Astrocyte (in vitro differentiated cells and primary cell): ENCODE measurements at regions not wholly inside any gene's neighbourhood (a gene's known extent, or its start where the extent isn't known, plus 50 kb on each side); places are given as distances from the start of the nearest gene placed in this dataset.

ENCODE experiments used
- DNase-seq: peaks from one replicate; pipeline ENCODE4 v3.0.0-alpha.2; 2010; ENCODE audit warnings: low read depth
- FAIRE-seq: peaks from 2 replicates; lab custom pipeline; 2011; peaks lifted over from hg19 to GRCh38; lab: Jason Lieb, UNC
- H2AFZ ChIP-seq: 2 replicates; pipeline ENCODE4 v1.6.0; 2012; ENCODE audit warnings: low read depth, low read length, inconsistent platforms
- H3K27ac ChIP-seq: 2 replicates; pipeline ENCODE4 v1.5.1; 2011; ENCODE audit warnings: low read depth, low read length, inconsistent platforms
- H3K27me3 ChIP-seq: 2 replicates; pipeline ENCODE4 v1.6.0; 2011; ENCODE audit warnings: low read length, inconsistent platforms; ENCODE audit not compliant: insufficient read depth
- H3K36me3 ChIP-seq: 2 replicates; pipeline ENCODE4 v1.5.1; 2011; ENCODE audit warnings: low read length, inconsistent platforms; ENCODE audit not compliant: insufficient read depth
- H3K4me1 ChIP-seq: 2 replicates; pipeline ENCODE4 v1.5.1; 2011; ENCODE audit warnings: low read length, inconsistent platforms; ENCODE audit not compliant: insufficient read depth
- H3K4me2 ChIP-seq: 2 replicates; pipeline ENCODE4 v1.6.0; 2012; ENCODE audit warnings: low read length, inconsistent platforms
- H3K4me3 ChIP-seq: 2 replicates; pipeline ENCODE4 v1.5.1; 2011; ENCODE audit warnings: low read depth, mild to moderate bottlenecking, low read length, inconsistent platforms; ENCODE audit not compliant: insufficient read depth
- H3K79me2 ChIP-seq: 2 replicates; pipeline ENCODE4 v1.6.0; 2012; ENCODE audit warnings: mild to moderate bottlenecking, low read length, inconsistent platforms; ENCODE audit not compliant: insufficient read depth
- H3K9ac ChIP-seq: 2 replicates; pipeline ENCODE4 v1.6.0; 2012; ENCODE audit warnings: mild to moderate bottlenecking, low read length, inconsistent platforms
- H3K9me3 ChIP-seq: 2 replicates; pipeline ENCODE4 v1.5.1; 2012; ENCODE audit warnings: low read depth, mild to moderate bottlenecking, low read length, inconsistent platforms; ENCODE audit not compliant: insufficient read depth
- H4K20me1 ChIP-seq: 2 replicates; pipeline ENCODE4 v1.6.0; 2012; ENCODE audit warnings: low read length, inconsistent platforms; ENCODE audit not compliant: insufficient read depth
- H3K27ac Mint-ChIP-seq: one replicate; pipeline ENCODE4 v1.8.0; 2021; ENCODE audit warnings: mild to moderate bottlenecking, mixed read lengths; ENCODE audit not compliant: unreplicated experiment
- H3K27me3 Mint-ChIP-seq: one replicate; pipeline ENCODE4 v1.8.0; 2021; ENCODE audit warnings: low read depth, mixed read lengths; ENCODE audit not compliant: unreplicated experiment
- H3K36me3 Mint-ChIP-seq: one replicate; pipeline ENCODE4 v1.8.0; 2021; ENCODE audit warnings: low read depth, mixed read lengths; ENCODE audit not compliant: unreplicated experiment
- H3K4me1 Mint-ChIP-seq: one replicate; pipeline ENCODE4 v1.8.0; 2021; ENCODE audit warnings: low read depth, mixed read lengths; ENCODE audit not compliant: unreplicated experiment
- H3K4me3 Mint-ChIP-seq: one replicate; pipeline ENCODE4 v1.8.0; 2021; ENCODE audit warnings: mild to moderate bottlenecking, moderate library complexity, mixed read lengths; ENCODE audit not compliant: unreplicated experiment
- H3K9me3 Mint-ChIP-seq: one replicate; pipeline ENCODE4 v1.8.0; 2021; ENCODE audit warnings: mild to moderate bottlenecking, mixed read lengths; ENCODE audit not compliant: unreplicated experiment
- CTCF ChIP-seq: IDR thresholded peaks from 2 replicates; pipeline ENCODE4 v1.5.1; 2011; ENCODE audit warnings: low read depth, mild to moderate bottlenecking, inconsistent platforms, low read length, moderate library complexity; ENCODE audit not compliant: insufficient read depth
- EZH2 ChIP-seq: IDR thresholded peaks from 2 replicates; pipeline ENCODE4 v1.6.1; 2012; ENCODE audit warnings: mild to moderate bottlenecking, low read length, inconsistent platforms; ENCODE audit not compliant: insufficient read depth

DNA sequence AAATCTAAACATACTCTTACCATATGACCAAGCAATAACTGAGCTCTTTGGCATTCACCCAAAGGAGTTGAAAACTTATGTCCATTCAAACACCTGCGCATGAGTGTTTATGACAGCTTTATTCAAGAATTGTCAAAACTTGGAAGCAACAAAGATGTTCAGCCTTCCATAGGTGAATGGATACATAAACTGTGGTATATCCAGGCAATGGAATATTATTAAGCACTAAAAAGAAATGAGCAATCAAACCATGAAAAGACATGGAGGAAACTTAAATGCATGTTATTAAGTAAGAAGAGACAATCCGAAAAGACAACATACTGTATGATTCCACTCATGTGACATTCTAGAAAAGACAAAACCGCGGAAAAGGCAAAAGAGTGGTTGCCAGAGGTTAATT lies 312.0 kb upstream of the TMC3 start:
- Histone ChIP-seq H3K4me2 (no peak overlapping the region), H2AFZ (no peak overlapping the region), H3K9me3 (peaks cover 5% of the 10 kb centered on the region), H3K36me3 (no peaks in the 10 kb centered on the region), H3K4me1 (no peaks in the 10 kb centered on the region), H3K9ac (no peak overlapping the region), H3K27ac (no peak overlapping the region), H3K4me3 (no peak overlapping the region), H4K20me1 (no peaks in the 10 kb centered on the region), H3K79me2 (no peaks in the 10 kb centered on the region), H3K27me3 (no peaks in the 10 kb centered on the region)
- H3K27me3 Mint-ChIP-seq, result peaks cover 2% of the 10 kb centered on the region
- H3K27ac Mint-ChIP-seq, result no peak overlapping the region
- peaks cover 2% of the 10 kb centered on the region for H3K36me3 Mint-ChIP-seq
- FAIRE-seq (no peak), DNase-seq (no peak)
- no peak overlapping the region for H3K4me3 Mint-ChIP-seq
- TF ChIP-seq EZH2, result no peak
- TF ChIP-seq CTCF, result no peak
- H3K4me1 Mint-ChIP-seq, result no peaks in the 10 kb centered on the region
- H3K9me3 Mint-ChIP-seq, result peaks cover 5% of the 10 kb centered on the region

- H3K36me3 ChIP-seq, result no peaks in the 10 kb centered on the region
- FAIRE-seq (no peak), DNase-seq (no peak)
- H2AFZ ChIP-seq, result no peak overlapping the region
- no peak for TF ChIP-seq CTCF
- no peak for TF ChIP-seq EZH2
- Mint-ChIP-seq H3K27ac (no peak overlapping the region), H3K4me1 (no peaks in the 10 kb centered on the region), H3K27me3 (peaks cover 2% of the 10 kb centered on the region), H3K36me3 (peaks cover 2% of the 10 kb centered on the region), H3K9me3 (peaks cover 5% of the 10 kb centered on the region), H3K4me3 (no peak overlapping the region)
- no peak overlapping the region for H3K4me2 ChIP-seq
- no peaks in the 10 kb centered on the region for H4K20me1 ChIP-seq
- H3K9me3 ChIP-seq, result peaks cover 5% of the 10 kb centered on the region
- H3K4me1 ChIP-seq, result no peaks in the 10 kb centered on the region
- H3K27ac ChIP-seq, result no peak overlapping the region
- no peak overlapping the region for H3K9ac ChIP-seq
- no peak overlapping the region for H3K4me3 ChIP-seq
- no peaks in the 10 kb centered on the region for H3K79me2 ChIP-seq
- H3K27me3 ChIP-seq, result no peaks in the 10 kb centered on the region
Observed at GRCh38 chr15:81685237-81685636, 311.2 kb upstream of the TMC3 start.

GRCh38 chr15:81680829-81681228 lies 306.8 kb upstream of the TMC3 start:
- H3K9me3 ChIP-seq, result no peaks in the 10 kb centered on the region
- no peak overlapping the region for H3K4me3 ChIP-seq
- H3K27ac Mint-ChIP-seq, result no peak overlapping the region
- DNase-seq, result no peak
- H3K4me1 ChIP-seq, result no peaks in the 10 kb centered on the region
- no peak overlapping the region for H3K4me2 ChIP-seq
- H3K4me3 Mint-ChIP-seq, result no peak overlapping the region
- no peak overlapping the region for H3K9ac ChIP-seq
- no peaks in the 10 kb centered on the region for H3K27me3 ChIP-seq
- H3K36me3 ChIP-seq, result no peaks in the 10 kb centered on the region
- H3K79me2 ChIP-seq, result no peaks in the 10 kb centered on the region
- H3K36me3 Mint-ChIP-seq, result no peaks in the 10 kb centered on the region
- H3K4me1 Mint-ChIP-seq, result no peaks in the 10 kb centered on the region
- no peaks in the 10 kb centered on the region for H3K27me3 Mint-ChIP-seq
- TF ChIP-seq EZH2 (no peak), CTCF (no peak)
- peaks cover 11% of the 10 kb centered on the region for H3K9me3 Mint-ChIP-seq
- no peak overlapping the region for H2AFZ ChIP-seq
- no peaks in the 10 kb centered on the region for H4K20me1 ChIP-seq
- H3K27ac ChIP-seq, result no peak overlapping the region
- no peak for FAIRE-seq
